Keratinocyte (primary cell): ENCODE measurements at regions not wholly inside any gene's neighbourhood (a gene's known extent, or its start where the extent isn't known, plus 50 kb on each side); places are given as distances from the start of the nearest gene placed in this dataset.

Experiments
- DNase-seq: peaks from one replicate; pipeline ENCODE4 v3.0.0-alpha.2; 2011; ENCODE audit warnings: low read depth, missing footprints, low spot score
- FAIRE-seq: peaks from 2 replicates; lab custom pipeline; 2011; peaks lifted over from hg19 to GRCh38; lab: Jason Lieb, UNC
- H2AFZ ChIP-seq: 2 replicates; pipeline ENCODE4 v1.6.0; 2012; ENCODE audit warnings: low read length, control low read depth, inconsistent platforms; ENCODE audit not compliant: control insufficient read depth
- H3K27ac ChIP-seq: 2 replicates; pipeline ENCODE4 v1.5.1; 2011; ENCODE audit warnings: low read length; ENCODE audit not compliant: control insufficient read depth, insufficient read depth
- H3K27me3 ChIP-seq: 3 replicates; pipeline ENCODE4 v1.6.0; 2011; ENCODE audit warnings: low read length; ENCODE audit not compliant: control insufficient read depth, insufficient read depth; ENCODE audit errors: extremely low read depth
- H3K36me3 ChIP-seq, 2 experiments: 2 replicates in 1 of 2; 3 replicates in 1 of 2; pipeline ENCODE4 v1.5.1; 2011; ENCODE audit warnings: low read length in 2 of 2, mild to moderate bottlenecking in 1 of 2; ENCODE audit not compliant: control insufficient read depth in 2 of 2, insufficient read depth in 2 of 2; ENCODE audit errors: extremely low read depth in 1 of 2
- H3K4me1 ChIP-seq: 3 replicates; pipeline ENCODE4 v1.5.1; 2011; ENCODE audit warnings: low read length; ENCODE audit not compliant: control insufficient read depth, insufficient read depth; ENCODE audit errors: extremely low read depth
- H3K4me2 ChIP-seq: 3 replicates; pipeline ENCODE4 v1.6.0; 2011; ENCODE audit warnings: low read depth, low read length; ENCODE audit not compliant: control insufficient read depth, insufficient read depth; ENCODE audit errors: extremely low read depth
- H3K4me3 ChIP-seq, 3 experiments: fragments of 200-600 bp in 1 of 3; sonication (generic) in 1 of 3; 2 replicates in 2 of 3; 3 replicates in 1 of 3; pipeline ENCODE4 v1.5.1; 2011 to 2016; ENCODE audit warnings: low read length in 3 of 3, mild to moderate bottlenecking in 3 of 3, control low read depth in 2 of 3, inconsistent platforms in 1 of 3, low read depth in 1 of 3, mixed read lengths in 1 of 3, mixed run types in 1 of 3, moderate library complexity in 1 of 3; ENCODE audit not compliant: control insufficient read depth in 2 of 3, insufficient read depth in 2 of 3; ENCODE audit errors: extremely low read depth in 1 of 3
- H3K79me2 ChIP-seq: 2 replicates; pipeline ENCODE4 v1.6.0; 2012; ENCODE audit warnings: low read length; ENCODE audit not compliant: control insufficient read depth, insufficient read depth
- H3K9ac ChIP-seq: 3 replicates; pipeline ENCODE4 v1.6.0; 2011; ENCODE audit warnings: low read length; ENCODE audit not compliant: control insufficient read depth, insufficient read depth; ENCODE audit errors: extremely low read depth
- H3K9me1 ChIP-seq: 3 replicates; pipeline ENCODE4 v1.6.0; 2011; ENCODE audit warnings: low read length; ENCODE audit not compliant: control insufficient read depth, insufficient read depth; ENCODE audit errors: extremely low read depth
- H3K9me3 ChIP-seq: 2 replicates; pipeline ENCODE4 v1.5.1; 2012; ENCODE audit warnings: low read depth, low read length; ENCODE audit not compliant: control insufficient read depth
- H4K20me1 ChIP-seq: 3 replicates; pipeline ENCODE4 v1.6.0; 2011; ENCODE audit warnings: low read length; ENCODE audit not compliant: control insufficient read depth, insufficient read depth; ENCODE audit errors: extremely low read depth
- EZH2 ChIP-seq: IDR thresholded peaks from one replicate; pipeline ENCODE4 v1.6.1; 2012; ENCODE audit warnings: inconsistent platforms, mild to moderate bottlenecking, low read length, moderate library complexity
- dilution Hi-C: fragments of 300-500 bp; cut with MboI; formaldehyde crosslinking; loops from one replicate; pipeline ENCODE4 v1.7.0; 2020; ENCODE audit warnings: low sequenced_read_pairs; ENCODE audit not compliant: extremely low pct_ligation_motif_present
- TF ChIP-seq, protein P1 (sequence below), 3 experiments: IDR thresholded peaks in 1 of 3; conservative IDR thresholded peaks in 1 of 3; optimal IDR thresholded peaks in 1 of 3; 2 replicates in 2 of 3; 3 replicates in 1 of 3; pipeline versions ENCODE3 to v1.5.1; 2011; ENCODE audit warnings: low read length in 3 of 3, mild to moderate bottlenecking in 3 of 3, moderate library complexity in 2 of 3, control low read depth in 1 of 3, inconsistent platforms in 1 of 3; ENCODE audit not compliant: insufficient read depth in 2 of 3; ENCODE audit errors: extremely low read depth in 1 of 3

GRCh38 chr10:30172091-30172490 lies 112.7 kb upstream of the JCAD start:
- H2AFZ ChIP-seq = no peak overlapping the region
- no peak for FAIRE-seq
- no peak overlapping the region for H3K9ac ChIP-seq
- H3K4me1 ChIP-seq = no peaks in the 10 kb centered on the region
- dilution Hi-C loops = no loop called here
- H3K79me2 ChIP-seq = no peaks in the 10 kb centered on the region
- no peaks in the 10 kb centered on the region for H4K20me1 ChIP-seq
- no peak overlapping the region for H3K27ac ChIP-seq
- H3K27me3 ChIP-seq = no peaks in the 10 kb centered on the region
- H3K9me3 ChIP-seq = no peaks in the 10 kb centered on the region
- no peak for DNase-seq
- H3K4me3 ChIP-seq = no peak overlapping the region
- no peaks in the 10 kb centered on the region for H3K36me3 ChIP-seq
- no peaks in the 10 kb centered on the region for H3K9me1 ChIP-seq
- H3K4me2 ChIP-seq = no peak overlapping the region
- TF ChIP-seq, protein P1, sequence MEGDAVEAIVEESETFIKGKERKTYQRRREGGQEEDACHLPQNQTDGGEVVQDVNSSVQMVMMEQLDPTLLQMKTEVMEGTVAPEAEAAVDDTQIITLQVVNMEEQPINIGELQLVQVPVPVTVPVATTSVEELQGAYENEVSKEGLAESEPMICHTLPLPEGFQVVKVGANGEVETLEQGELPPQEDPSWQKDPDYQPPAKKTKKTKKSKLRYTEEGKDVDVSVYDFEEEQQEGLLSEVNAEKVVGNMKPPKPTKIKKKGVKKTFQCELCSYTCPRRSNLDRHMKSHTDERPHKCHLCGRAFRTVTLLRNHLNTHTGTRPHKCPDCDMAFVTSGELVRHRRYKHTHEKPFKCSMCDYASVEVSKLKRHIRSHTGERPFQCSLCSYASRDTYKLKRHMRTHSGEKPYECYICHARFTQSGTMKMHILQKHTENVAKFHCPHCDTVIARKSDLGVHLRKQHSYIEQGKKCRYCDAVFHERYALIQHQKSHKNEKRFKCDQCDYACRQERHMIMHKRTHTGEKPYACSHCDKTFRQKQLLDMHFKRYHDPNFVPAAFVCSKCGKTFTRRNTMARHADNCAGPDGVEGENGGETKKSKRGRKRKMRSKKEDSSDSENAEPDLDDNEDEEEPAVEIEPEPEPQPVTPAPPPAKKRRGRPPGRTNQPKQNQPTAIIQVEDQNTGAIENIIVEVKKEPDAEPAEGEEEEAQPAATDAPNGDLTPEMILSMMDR (optimal IDR thresholded peaks at IDR 0.05 in 1 of 3, IDR thresholded peaks at IDR 0.05 in 1 of 3, conservative IDR thresholded peaks at IDR 0.05 in 1 of 3; ENCODE audit: extremely low read depth in 1 of 3, insufficient read depth in 2 of 3, low read length in 3 of 3) = no peak
- TF ChIP-seq EZH2 = no peak

GRCh38 chr10:30171601-30172000 lies 112.2 kb upstream of the JCAD start:
- dilution Hi-C loops = no loop called here
- Histone ChIP-seq H2AFZ (no peak overlapping the region), H3K4me2 (no peak overlapping the region), H3K9ac (no peak overlapping the region), H3K79me2 (no peaks in the 10 kb centered on the region), H3K9me3 (no peaks in the 10 kb centered on the region), H3K4me3 (no peak overlapping the region), H3K4me1 (no peaks in the 10 kb centered on the region), H3K9me1 (no peaks in the 10 kb centered on the region), H3K27ac (no peak overlapping the region), H4K20me1 (no peaks in the 10 kb centered on the region), H3K36me3 (no peaks in the 10 kb centered on the region), H3K27me3 (no peaks in the 10 kb centered on the region)
- TF ChIP-seq, protein P1 (optimal IDR thresholded peaks at IDR 0.05 in 1 of 3, IDR thresholded peaks at IDR 0.05 in 1 of 3, conservative IDR thresholded peaks at IDR 0.05 in 1 of 3; ENCODE audit: extremely low read depth in 1 of 3, insufficient read depth in 2 of 3, low read length in 3 of 3) = no peak
- TF ChIP-seq EZH2 = no peak
- DNase-seq (no peak), FAIRE-seq (no peak)
